A673 (cell line): ENCODE measurements at regions not wholly inside any gene's neighbourhood (a gene's known extent, or its start where the extent isn't known, plus 50 kb on each side); places are given as distances from the start of the nearest gene placed in this dataset.

Experiments
- BruUV-seq: library from RNA; stranded (reverse); fragments of 400-500 nt; replicated peaks from 2 replicates; lab custom pipeline; 2021; lab: Mats Ljungman, UMichigan
- CTCF ChIA-PET: fragments of 300-600 bp; sonication (Branson Sonifier 250); formaldehyde crosslinking; loops from one replicate; lab custom pipeline; 2022; ENCODE audit warnings: antibody characterized with exemption; lab: Charles Lee
- POLR2A ChIA-PET: fragments of 300-600 bp; sonication (Branson Sonifier 250); formaldehyde crosslinking; loops from one replicate; lab custom pipeline; 2022; ENCODE audit warnings: antibody characterized with exemption; ENCODE audit not compliant: low non-redundant PET; lab: Charles Lee
- DNase-seq: peaks from one replicate; pipeline ENCODE4 v3.0.0-alpha.2; 2015; ENCODE audit warnings: low spot score
- H3K27ac ChIP-seq: fragments of 200-600 bp; sonication (generic); 2 replicates; pipeline ENCODE4 v1.5.1; 2016; ENCODE audit warnings: mixed run types, low read depth, mild to moderate bottlenecking, mixed read lengths, antibody characterized with exemption, low read length; ENCODE audit not compliant: poor library complexity, severe bottlenecking
- H3K27me3 ChIP-seq: fragments of 200-600 bp; sonication (generic); replicated peaks from 2 replicates; pipeline ENCODE4 v1.6.1; 2017; ENCODE audit warnings: mixed run types, low read depth, mild to moderate bottlenecking, mixed read lengths, antibody characterized with exemption, low read length; ENCODE audit not compliant: insufficient read depth, poor library complexity
- H3K36me3 ChIP-seq: fragments of 200-600 bp; sonication (generic); 2 replicates; pipeline ENCODE4 v1.6.1; 2016; ENCODE audit warnings: mixed run types, mild to moderate bottlenecking, mixed read lengths, antibody characterized with exemption, low read length; ENCODE audit not compliant: insufficient read depth, poor library complexity, severe bottlenecking
- H3K4me1 ChIP-seq: fragments of 200-600 bp; sonication (generic); 2 replicates; pipeline ENCODE4 v1.6.1; 2017; ENCODE audit warnings: mixed run types, mild to moderate bottlenecking, mixed read lengths, antibody characterized with exemption, low read length; ENCODE audit not compliant: insufficient read depth, poor library complexity, severe bottlenecking
- H3K4me3 ChIP-seq: fragments of 200-600 bp; sonication (generic); 2 replicates; pipeline ENCODE4 v1.5.1; 2016; ENCODE audit warnings: low read depth, mixed run types, mild to moderate bottlenecking, mixed read lengths, low read length; ENCODE audit not compliant: poor library complexity, severe bottlenecking
- H3K9me3 ChIP-seq: fragments of 200-600 bp; sonication (generic); 2 replicates; pipeline ENCODE4 v1.6.1; 2016; ENCODE audit warnings: mixed run types, low read depth, mild to moderate bottlenecking, mixed read lengths, antibody characterized with exemption, low read length; ENCODE audit not compliant: poor library complexity, severe bottlenecking
- CTCF ChIP-seq: fragments of 300-800, 200-600 bp; sonication (generic); conservative IDR thresholded peaks from 2 replicates; pipeline ENCODE4 v1.5.1; 2017; ENCODE audit warnings: low read depth, mild to moderate bottlenecking, antibody characterized with exemption, low read length, moderate library complexity, mixed read lengths
- EZH2 ChIP-seq: fragments of 200-600 bp; sonication (generic); IDR thresholded peaks from 2 replicates; pipeline ENCODE4 v1.6.1; 2017; ENCODE audit warnings: borderline replicate concordance, low read depth, mild to moderate bottlenecking, mixed read lengths, antibody characterized with exemption, low read length; ENCODE audit not compliant: poor library complexity, severe bottlenecking
- intact Hi-C: fragments of 100-400 bp; cut with micrococcal nuclease; formaldehyde crosslinking; loops from one replicate; pipeline ENCODE4 v1.10.0; 2022; ENCODE audit not compliant: unreplicated experiment

GRCh38 chrX:9166584-9166944, 132.6 kb upstream of the FAM9B start:
- ChIA-PET CTCF (no interaction called here), POLR2A (no interaction called here)
- TF ChIP-seq EZH2, result no peak
- H3K4me1 ChIP-seq, result peaks cover 4% of the 10 kb centered on the region
- no peaks in the 10 kb centered on the region for H3K36me3 ChIP-seq
- no TSS peak for BruUV-seq
- intact Hi-C loops, result no loop called here
- H3K27ac ChIP-seq, result no peak overlapping the region
- no peaks in the 10 kb centered on the region for H3K9me3 ChIP-seq
- no peak overlapping the region for H3K4me3 ChIP-seq
- H3K27me3 ChIP-seq, result no peaks in the 10 kb centered on the region
- DNase-seq, result no peak

DNA sequence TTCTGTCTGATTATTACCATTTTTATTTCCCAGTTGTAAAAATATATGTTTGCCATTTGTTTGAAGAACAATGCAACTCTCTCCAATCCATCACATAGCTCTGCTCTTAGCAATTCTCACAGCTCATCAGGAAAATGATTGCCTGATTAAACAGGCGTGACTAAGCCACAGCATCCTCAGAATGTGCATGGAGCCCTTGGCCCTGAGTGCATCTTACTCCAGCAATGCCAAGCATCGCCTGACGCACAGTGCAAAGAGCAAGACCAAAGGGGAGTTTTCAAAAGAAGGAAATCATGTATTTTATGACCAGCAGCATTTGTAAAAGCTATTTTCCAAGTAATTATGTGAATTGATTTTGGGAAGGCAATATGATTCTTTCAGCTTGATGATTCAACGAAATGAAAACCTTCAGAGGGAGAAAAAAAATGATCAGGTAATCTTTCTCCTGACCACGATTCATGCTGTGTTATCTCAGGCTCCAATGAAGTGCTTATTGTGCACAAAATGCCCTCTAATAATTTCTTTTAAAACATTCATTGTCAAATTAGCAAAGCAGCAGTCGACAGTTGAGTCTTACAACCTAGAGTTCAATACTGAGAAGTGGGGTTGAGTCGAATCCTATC, 138.0 kb upstream of the FAM9B start:
- no TSS peak for BruUV-seq
- H3K27me3 ChIP-seq, result no peaks in the 10 kb centered on the region
- no peak for TF ChIP-seq EZH2
- TF ChIP-seq CTCF, result no peak
- H3K36me3 ChIP-seq, result no peaks in the 10 kb centered on the region
- intact Hi-C loops, result no loop called here
- ChIA-PET POLR2A (no interaction called here), CTCF (no interaction called here)
- no peak overlapping the region for H3K27ac ChIP-seq
- H3K9me3 ChIP-seq, result no peaks in the 10 kb centered on the region
- no peak for DNase-seq
- no peak overlapping the region for H3K4me3 ChIP-seq
- H3K4me1 ChIP-seq, result no peaks in the 10 kb centered on the region

DNA sequence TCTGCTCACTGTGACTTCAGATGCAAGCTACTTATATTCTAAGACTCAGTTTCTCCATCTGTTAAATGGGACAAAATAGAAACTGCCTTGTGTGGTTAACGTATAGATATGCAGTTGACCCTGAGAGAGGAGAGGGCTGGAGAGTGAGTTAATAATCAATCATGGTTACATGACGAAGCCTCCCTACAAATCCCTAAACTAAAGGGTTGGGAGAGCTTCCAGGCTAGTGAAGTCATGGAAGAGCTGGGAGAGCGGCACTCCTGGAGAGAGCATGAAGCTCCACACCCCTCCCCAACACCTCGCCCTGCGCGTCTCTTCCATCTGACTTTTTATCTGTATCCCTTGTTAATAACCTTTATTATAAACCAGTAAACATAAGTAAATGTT, 138.5 kb upstream of the FAM9B start:
- no peaks in the 10 kb centered on the region for H3K36me3 ChIP-seq
- intact Hi-C loops, result no loop called here
- no peaks in the 10 kb centered on the region for H3K4me1 ChIP-seq
- no peak overlapping the region for H3K4me3 ChIP-seq
- no TSS peak for BruUV-seq
- POLR2A ChIA-PET, result no interaction called here
- TF ChIP-seq CTCF (no peak), EZH2 (no peak)
- CTCF ChIA-PET, result no interaction called here
- no peak for DNase-seq
- H3K9me3 ChIP-seq, result no peaks in the 10 kb centered on the region
- no peaks in the 10 kb centered on the region for H3K27me3 ChIP-seq
- no peak overlapping the region for H3K27ac ChIP-seq

- Histone ChIP-seq H3K36me3 (no peaks in the 10 kb centered on the region), H3K27ac (no peak overlapping the region), H3K27me3 (no peaks in the 10 kb centered on the region), H3K9me3 (no peaks in the 10 kb centered on the region), H3K4me3 (no peak overlapping the region), H3K4me1 (no peaks in the 10 kb centered on the region)
- no TSS peak for BruUV-seq
- DNase-seq, result no peak
- CTCF ChIA-PET, result no interaction called here
- TF ChIP-seq CTCF, result no peak
- no peak for TF ChIP-seq EZH2
- POLR2A ChIA-PET, result no interaction called here
- intact Hi-C loops, result no loop called here
These were observed 146.7 kb upstream of the FAM9B start for GRCh38 chrX:9180623-9181022.
